GM19035 (cell line): ENCODE measurements at regions not wholly inside any gene's neighbourhood (a gene's known extent, or its start where the extent isn't known, plus 50 kb on each side); places are given as distances from the start of the nearest gene placed in this dataset.

Experiments
- ATAC-seq: cut with Tn5 transposase; IDR thresholded peaks from one replicate; pipeline ENCODE4 v1.9.1; 2021; ENCODE audit not compliant: unreplicated experiment

- no peak for ATAC-seq
Measured at GRCh38 chr16:79810449-79811189, 210.1 kb upstream of the MAF start.

- ATAC-seq, result no peak
Measured at GRCh38 chr16:79809376-79809775, 208.8 kb upstream of the MAF start.

DNA sequence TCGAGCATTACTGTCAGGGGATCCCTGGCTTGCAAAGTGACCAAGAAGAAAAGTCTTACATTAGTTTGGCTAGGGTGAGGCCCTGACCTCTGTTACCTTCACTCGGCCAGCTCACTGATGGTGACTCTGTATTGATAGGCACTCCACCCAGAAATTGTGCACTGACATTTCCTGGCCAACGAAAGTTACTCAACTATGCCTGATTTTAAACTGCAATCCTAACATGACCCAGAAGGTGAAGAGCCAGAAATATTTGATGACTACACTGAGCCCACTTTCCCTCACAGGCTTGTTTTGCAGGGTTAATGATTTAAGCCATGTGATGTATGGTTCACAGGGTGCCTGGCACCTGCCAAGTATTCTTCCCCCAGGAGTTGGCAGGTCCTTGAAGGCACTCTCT is 208.2 kb upstream of the MAF start:
- ATAC-seq, result no peak

GRCh38 chr16:79806757-79807156 is 206.2 kb upstream of the MAF start:
- ATAC-seq, result no peak

- ATAC-seq, result no peak
Measured at GRCh38 chr16:79805621-79806020, 205.1 kb upstream of the MAF start.

DNA sequence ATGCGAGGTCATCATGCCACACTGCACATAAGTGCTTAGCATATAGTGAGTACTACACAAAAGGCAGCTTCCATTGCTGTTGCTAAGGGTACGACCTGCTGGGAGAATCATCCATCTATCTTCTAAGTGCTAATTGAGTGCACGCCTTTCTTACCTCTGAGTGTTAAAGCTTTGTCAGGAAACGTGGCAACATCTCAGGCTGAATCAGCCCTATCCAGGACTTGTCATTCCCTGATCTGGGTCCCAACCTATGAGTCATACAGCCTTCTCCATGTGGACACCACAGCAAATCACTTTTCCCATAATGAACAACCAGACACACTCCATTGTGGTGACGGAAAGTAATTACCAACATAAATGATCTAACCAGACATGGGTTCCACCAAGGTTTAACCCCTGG is 201.1 kb upstream of the MAF start:
- no peak for ATAC-seq

DNA sequence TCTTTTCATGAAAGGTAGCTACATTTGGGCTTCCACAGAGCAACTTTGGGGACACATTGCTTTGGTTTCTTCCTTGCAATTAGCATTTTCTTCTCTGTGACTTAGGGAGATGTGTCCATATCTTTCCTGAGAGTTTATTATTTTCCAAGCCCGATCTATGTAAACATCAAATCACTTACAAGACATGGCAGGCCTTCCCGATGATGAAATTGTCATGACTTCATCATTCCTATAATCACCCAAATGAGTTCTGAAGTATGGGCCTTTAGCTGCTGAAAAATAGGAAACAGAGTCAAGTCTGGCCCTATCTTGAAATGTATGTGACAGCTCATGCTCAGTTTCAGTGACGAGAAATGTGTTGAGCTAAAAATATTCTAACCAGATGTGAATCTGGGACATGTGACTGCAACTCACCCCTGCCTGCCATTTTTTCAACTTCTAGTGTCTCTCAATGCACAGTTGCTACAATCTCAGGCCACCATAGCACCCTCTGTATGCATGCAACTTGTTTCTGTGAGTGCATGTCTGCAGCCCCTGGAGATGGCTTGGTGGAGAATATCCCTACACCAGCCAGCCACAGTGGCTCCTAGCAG is 199.6 kb upstream of the MAF start:
- no peak for ATAC-seq

- ATAC-seq, result no peak
Measured at GRCh38 chr16:79798416-79799053, 198.0 kb upstream of the MAF start.

- ATAC-seq, result no peak
Measured at GRCh38 chr16:79797486-79797885, 196.9 kb upstream of the MAF start.

- no peak for ATAC-seq
Measured at GRCh38 chr16:79795556-79795955, 195.0 kb upstream of the MAF start.

DNA sequence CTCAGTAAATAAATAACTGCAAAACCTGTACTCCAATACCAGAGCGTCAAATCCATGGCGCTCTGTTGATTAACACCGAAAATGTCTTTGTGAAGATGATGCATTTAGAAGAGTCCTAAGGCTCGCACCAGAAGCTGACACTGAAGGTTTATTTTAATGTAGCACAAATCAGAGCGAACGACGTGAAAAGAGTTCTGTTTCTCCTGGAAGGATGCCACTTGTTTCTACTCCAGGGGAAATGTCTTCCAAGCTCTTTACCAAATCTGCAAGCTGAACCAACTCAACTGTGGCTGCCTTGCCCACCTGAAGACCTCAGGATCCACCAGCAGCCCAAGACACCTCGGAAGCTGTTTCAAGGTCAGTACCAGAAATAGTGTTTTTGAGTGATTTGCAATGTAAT is 194.4 kb upstream of the MAF start:
- no peak for ATAC-seq

GRCh38 chr16:79792664-79793351 is 192.3 kb upstream of the MAF start:
- no peak for ATAC-seq

GRCh38 chr16:79792076-79792475 is 191.5 kb upstream of the MAF start:
- no peak for ATAC-seq

DNA sequence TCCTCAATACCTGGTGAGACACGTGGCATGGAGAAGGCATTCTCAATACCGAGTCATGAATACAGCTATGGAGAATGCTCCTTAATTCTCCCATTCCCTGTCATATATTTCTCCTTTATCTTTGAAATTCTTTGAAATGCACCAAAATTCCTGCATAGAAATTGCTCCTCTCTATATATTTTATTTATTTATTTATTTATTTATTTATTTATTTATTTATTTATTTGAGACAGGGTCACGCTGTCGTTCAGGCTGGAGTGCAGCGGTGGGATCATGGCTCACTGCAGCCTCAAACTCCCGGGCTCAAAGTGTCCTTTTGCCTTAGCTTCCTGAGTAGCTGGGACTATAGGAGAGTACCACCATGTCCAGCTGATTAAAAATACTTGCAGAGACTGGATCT is 190.3 kb upstream of the MAF start:
- ATAC-seq, result no peak

DNA sequence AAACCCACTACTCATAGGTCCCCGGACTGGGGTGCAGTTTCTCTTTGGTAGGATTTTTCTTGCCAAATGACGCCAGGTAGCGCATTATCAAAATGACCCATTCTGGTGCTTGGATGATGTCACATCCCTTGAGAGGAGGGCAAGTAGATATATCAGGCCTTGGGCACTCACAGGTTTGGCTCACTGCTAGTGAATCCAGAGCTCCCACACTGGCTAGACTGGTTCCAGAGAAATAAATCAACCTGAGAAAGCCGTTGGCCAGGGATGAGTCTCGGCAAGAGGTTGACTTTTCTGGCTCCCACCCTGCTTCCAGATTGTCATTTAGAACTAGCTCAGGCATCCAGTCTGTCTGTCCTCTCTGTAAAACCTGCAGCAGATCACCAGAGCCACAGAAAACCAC is 188.4 kb upstream of the MAF start:
- no peak for ATAC-seq

- ATAC-seq, result no peak
Measured at GRCh38 chr16:79786389-79786788, 185.9 kb upstream of the MAF start.

- no peak for ATAC-seq
Measured at GRCh38 chr16:79784007-79784406, 183.5 kb upstream of the MAF start.

DNA sequence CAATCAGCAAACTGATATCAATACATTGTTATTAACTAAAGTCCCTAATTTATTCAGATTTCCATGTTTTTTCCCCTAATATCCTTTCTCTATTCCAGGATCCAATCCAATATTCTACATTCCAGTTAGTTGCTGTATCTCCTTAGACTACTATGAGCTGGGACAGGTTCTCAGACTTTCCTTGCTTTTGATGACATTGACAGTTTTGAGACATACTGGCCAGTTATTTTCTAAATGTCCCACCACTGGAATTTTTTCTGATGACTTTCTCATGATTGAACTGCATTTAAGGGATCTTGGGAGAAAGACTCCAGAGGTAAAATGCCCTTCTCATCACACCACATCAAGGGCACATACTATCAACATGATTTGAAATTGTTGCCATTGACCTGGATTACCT is 177.1 kb upstream of the MAF start:
- no peak for ATAC-seq

- no peak for ATAC-seq
Measured at GRCh38 chr16:79776243-79776847, 175.8 kb upstream of the MAF start.

DNA sequence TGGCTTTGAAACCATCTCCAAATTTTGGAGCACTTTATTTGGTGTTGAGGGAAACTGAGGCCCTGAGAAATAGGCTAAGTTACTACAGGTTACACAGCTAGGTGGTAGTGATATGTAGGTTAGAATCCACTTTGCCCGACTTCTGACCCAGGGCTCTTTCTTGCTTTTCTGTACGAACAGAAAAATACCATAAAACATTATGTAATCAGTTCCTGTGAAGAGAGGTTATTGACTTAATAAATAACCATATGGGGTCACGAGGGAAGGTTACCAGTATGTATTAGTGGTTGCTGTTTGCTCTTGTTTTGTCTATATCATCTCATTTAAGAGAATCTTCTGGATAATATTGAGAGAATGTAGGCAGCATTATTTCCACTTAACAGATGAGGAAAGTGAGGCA is 172.2 kb upstream of the MAF start:
- ATAC-seq, result no peak

- ATAC-seq, result no peak
Measured at GRCh38 chr16:79772048-79772447, 171.5 kb upstream of the MAF start.
